Endodermal cell (in vitro differentiated cells): ENCODE measurements at regions not wholly inside any gene's neighbourhood (a gene's known extent, or its start where the extent isn't known, plus 50 kb on each side); places are given as distances from the start of the nearest gene placed in this dataset.

ENCODE experiments used
- DNase-seq: peaks from one replicate; pipeline ENCODE4 v3.0.0-alpha.2; 2017
- H3K27ac ChIP-seq: 2 replicates; pipeline ENCODE4 v1.5.1; 2013; ENCODE audit warnings: mild to moderate bottlenecking, low read depth, low read length, moderate library complexity
- H3K27me3 ChIP-seq: 2 replicates; pipeline ENCODE4 v1.6.1; 2013; ENCODE audit warnings: mild to moderate bottlenecking, low read length, moderate library complexity; ENCODE audit not compliant: insufficient read depth, control insufficient read depth, poor library complexity, severe bottlenecking
- H3K36me3 ChIP-seq: 2 replicates; pipeline ENCODE4 v1.7.0; 2013; ENCODE audit warnings: mild to moderate bottlenecking, low read length, moderate library complexity; ENCODE audit not compliant: control insufficient read depth, insufficient read depth
- H3K4me1 ChIP-seq: one replicate; pipeline ENCODE4 v1.7.0; 2013; ENCODE audit warnings: low read length; ENCODE audit not compliant: control insufficient read depth, insufficient read depth
- H3K4me3 ChIP-seq: 2 replicates; pipeline ENCODE4 v1.5.1; 2013; ENCODE audit warnings: mild to moderate bottlenecking, low read length, moderate library complexity
- H3K9ac ChIP-seq: 2 replicates; pipeline ENCODE4 v1.6.1; 2013; ENCODE audit warnings: mild to moderate bottlenecking, low read length, moderate library complexity; ENCODE audit not compliant: poor library complexity, severe bottlenecking; ENCODE audit errors: extremely low read depth
- H3K9me3 ChIP-seq: 2 replicates; pipeline ENCODE4 v1.6.1; 2013; ENCODE audit warnings: mild to moderate bottlenecking, low read length, moderate library complexity; ENCODE audit not compliant: control insufficient read depth
- H3K27ac Mint-ChIP-seq: 2 replicates; pipeline ENCODE4 v1.8.0; 2020; ENCODE audit warnings: mixed read lengths
- H3K27me3 Mint-ChIP-seq: 2 replicates; pipeline ENCODE4 v1.8.0; 2021; ENCODE audit warnings: mild to moderate bottlenecking, mixed read lengths; ENCODE audit not compliant: insufficient read depth
- H3K36me3 Mint-ChIP-seq: 2 replicates; pipeline ENCODE4 v1.8.0; 2020; ENCODE audit warnings: low read depth, mixed read lengths
- H3K4me1 Mint-ChIP-seq: 2 replicates; pipeline ENCODE4 v1.8.0; 2020; ENCODE audit warnings: mixed read lengths
- H3K4me3 Mint-ChIP-seq: 2 replicates; pipeline ENCODE4 v1.8.0; 2020; ENCODE audit warnings: mild to moderate bottlenecking, moderate library complexity, mixed read lengths
- H3K9me3 Mint-ChIP-seq: 2 replicates; pipeline ENCODE4 v1.8.0; 2020; ENCODE audit warnings: mild to moderate bottlenecking, mixed read lengths
- CTCF ChIP-seq: fragments of 200-600 bp; sonication (generic); conservative IDR thresholded peaks from 2 replicates; pipeline ENCODE4 v1.5.0; 2021; ENCODE audit warnings: antibody characterized with exemption, mild to moderate bottlenecking
- WGBS, 2 experiments: methylation state at CpG; one replicate each; pipeline versions ENCODE4 v1.1.5 to v1.1.7; 2013; ENCODE audit warnings: missing lambda C conversion rate in 2 of 2, mixed read lengths in 1 of 2; ENCODE audit not compliant: insufficient coverage in 1 of 2, insufficient read length in 1 of 2; 5-methylcytosine and 5-hydroxymethylcytosine counted together

- peaks cover 5% of the 10 kb centered on the region for H3K27me3 Mint-ChIP-seq
- Histone ChIP-seq H3K9me3 (peaks cover 15% of the 10 kb centered on the region), H3K27me3 (no peaks in the 10 kb centered on the region), H3K4me3 (no peak overlapping the region), H3K9ac (no peak overlapping the region), H3K36me3 (no peaks in the 10 kb centered on the region), H3K27ac (no peak overlapping the region), H3K4me1 (no peaks in the 10 kb centered on the region)
- H3K4me1 Mint-ChIP-seq: peaks cover 1% of the 10 kb centered on the region
- no peak for DNase-seq
- 88 to 95% methylated on average over 3 of the region's 3 CpGs for WGBS, 2 experiments
- no peak overlapping the region for H3K27ac Mint-ChIP-seq
- no peak for TF ChIP-seq CTCF
- peaks cover 11% of the 10 kb centered on the region for H3K9me3 Mint-ChIP-seq
- H3K36me3 Mint-ChIP-seq: no peaks in the 10 kb centered on the region
- H3K4me3 Mint-ChIP-seq: no peak overlapping the region
Observed at GRCh38 chr2:121837591-121837990, 82.1 kb downstream of the TSN start.

GRCh38 chr2:121838551-121838950, 83.1 kb downstream of the TSN start:
- 94 to 100% methylated on average over 1 to 2 of the region's 2 CpGs for WGBS, 2 experiments
- H3K4me1 ChIP-seq: no peaks in the 10 kb centered on the region
- Mint-ChIP-seq H3K4me1 (peaks cover 1% of the 10 kb centered on the region), H3K27me3 (peaks cover 12% of the 10 kb centered on the region), H3K9me3 (peaks cover 11% of the 10 kb centered on the region), H3K27ac (no peak overlapping the region), H3K4me3 (no peak overlapping the region), H3K36me3 (no peaks in the 10 kb centered on the region)
- H3K27me3 ChIP-seq: no peaks in the 10 kb centered on the region
- no peak for TF ChIP-seq CTCF
- no peak overlapping the region for H3K27ac ChIP-seq
- no peak overlapping the region for H3K9ac ChIP-seq
- no peaks in the 10 kb centered on the region for H3K36me3 ChIP-seq
- H3K4me3 ChIP-seq: no peak overlapping the region
- peaks cover 15% of the 10 kb centered on the region for H3K9me3 ChIP-seq
- no peak for DNase-seq

- H3K27me3 Mint-ChIP-seq: peaks cover 15% of the 10 kb centered on the region
- 89 to 100% methylated on average over 1 to 3 of the region's 3 CpGs for WGBS, 2 experiments
- no peak overlapping the region for H3K27ac ChIP-seq
- peaks cover 11% of the 10 kb centered on the region for H3K9me3 Mint-ChIP-seq
- H3K9me3 ChIP-seq: peaks cover 15% of the 10 kb centered on the region
- no peak overlapping the region for H3K27ac Mint-ChIP-seq
- DNase-seq: no peak
- H3K4me1 Mint-ChIP-seq: peaks cover 1% of the 10 kb centered on the region
- no peak overlapping the region for H3K9ac ChIP-seq
- no peak overlapping the region for H3K4me3 Mint-ChIP-seq
- TF ChIP-seq CTCF: peak; percentile 40
- H3K27me3 ChIP-seq: no peaks in the 10 kb centered on the region
- no peak overlapping the region for H3K4me3 ChIP-seq
- no peaks in the 10 kb centered on the region for H3K36me3 ChIP-seq
- H3K36me3 Mint-ChIP-seq: no peaks in the 10 kb centered on the region
- H3K4me1 ChIP-seq: no peaks in the 10 kb centered on the region
Observed at GRCh38 chr2:121839584-121839983, 84.1 kb downstream of the TSN start.
